ENCODE measurements at regions not wholly inside any gene's neighbourhood (a gene's known extent, or its start where the extent isn't known, plus 50 kb on each side); places are given as distances from the start of the nearest gene placed in this dataset.
"Not testable (repeated sequence)": the region's sequence is repeated elsewhere in the genome, so short reads cannot be mapped to it uniquely, and the experiment has no call there.

GRCh38 chr17:20896153-20896649 is 146.6 kb downstream of the USP22 start:
- Histone ChIP-seq H4K20me1 (ENCODE audit: control insufficient read depth, insufficient read depth) (no peaks in the 10 kb centered on the region), H3K4me3 (no peak overlapping the region), H2AFZ (ENCODE audit: control insufficient read depth, low read depth, low read length) (no peak overlapping the region), H3K27ac (ENCODE audit: control insufficient read depth, insufficient read depth) (no peak overlapping the region), H3K27me3 (replicated peaks in 1 of 2; ENCODE audit: control insufficient read depth in 2 of 2, insufficient read depth in 2 of 2, low read length in 1 of 2) (no peaks in the 10 kb centered on the region), H3K4me1 (ENCODE audit: control insufficient read depth, insufficient read depth, low read length) (no peaks in the 10 kb centered on the region), H3K9me3 (replicated peaks; ENCODE audit: control insufficient read depth, insufficient read depth, low read length) (no peaks in the 10 kb centered on the region), H3K79me2 (ENCODE audit: control insufficient read depth, insufficient read depth, low read length) (no peaks in the 10 kb centered on the region), H3K36me3 (ENCODE audit: control insufficient read depth in 2 of 2, insufficient read depth in 2 of 2, low read length in 1 of 2) (no peaks in the 10 kb centered on the region), H3K4me2 (ENCODE audit: control insufficient read depth, insufficient read depth) (no peak overlapping the region), H3K9ac (ENCODE audit: control insufficient read depth, insufficient read depth, low read length) (no peak overlapping the region)
- RAD21 ChIA-PET (ENCODE audit: unreplicated experiment) = no interaction called here
- intact Hi-C loops (cut with micrococcal nuclease; ENCODE audit: unreplicated experiment) (no loop called here), in situ Hi-C loops (cut with MboI) (no loop called here)
- FAIRE-seq (no peak), ATAC-seq (no peak; the same call in 1 of the 3 replicates), DNase-seq (ENCODE audit: low read depth, low spot score) (no peak)
- WGBS (ENCODE audit: insufficient coverage, insufficient replicate concordance, low lambda C conversion rate, missing lambda C conversion rate) = 59% methylated on average over 28 of the region's 30 CpGs
- TF ChIP-seq MLLT1 (IDR thresholded peaks at IDR 0.05) = no peak
- TF ChIP-seq EGR1 (IDR thresholded peaks at IDR 0.05; ENCODE audit: borderline replicate concordance in 1 of 2, low read depth in 2 of 2, low read length in 2 of 2) = no peak
- 0 out of 2 replicates have a peak, but pooled peaks have one; percentile 4 for TF ChIP-seq RAD21 (IDR thresholded peaks at IDR 0.05; ENCODE audit: insufficient read depth, low read depth, low read length)
- no peak for TF ChIP-seq SPI1 (IDR thresholded peaks at IDR 0.05; ENCODE audit: borderline replicate concordance, insufficient read depth, low read depth, low read length)
- no peak for TF ChIP-seq TARDBP (IDR thresholded peaks at IDR 0.05; ENCODE audit: borderline replicate concordance)
- no TSS peak for BruUV-seq (replicated peaks)
- SMC1A ChIA-PET (ENCODE audit: uncharacterized antibody, unreplicated experiment) = no interaction called here
- POLR2A ChIA-PET = no interaction called here
- CTCF ChIA-PET = no interaction called here

- H3K4me3 ChIP-seq; H4K20me1 ChIP-seq (ENCODE audit: control insufficient read depth, insufficient read depth); SMC1A ChIA-PET (ENCODE audit: uncharacterized antibody, unreplicated experiment); H3K4me2 ChIP-seq (ENCODE audit: control insufficient read depth, insufficient read depth); POLR2A ChIA-PET; H3K79me2 ChIP-seq (ENCODE audit: control insufficient read depth, insufficient read depth, low read length); RAD21 ChIA-PET (ENCODE audit: unreplicated experiment); ATAC-seq; intact Hi-C loops (cut with micrococcal nuclease; ENCODE audit: unreplicated experiment); CTCF ChIA-PET; H2AFZ ChIP-seq (ENCODE audit: control insufficient read depth, low read depth, low read length); FAIRE-seq; BruUV-seq (replicated peaks); in situ Hi-C loops (cut with MboI); H3K27me3 ChIP-seq (replicated peaks in 1 of 2; ENCODE audit: control insufficient read depth in 2 of 2, insufficient read depth in 2 of 2, low read length in 1 of 2); H3K9ac ChIP-seq (ENCODE audit: control insufficient read depth, insufficient read depth, low read length); H3K9me3 ChIP-seq (replicated peaks; ENCODE audit: control insufficient read depth, insufficient read depth, low read length); H3K27ac ChIP-seq (ENCODE audit: control insufficient read depth, insufficient read depth); H3K36me3 ChIP-seq (ENCODE audit: control insufficient read depth in 2 of 2, insufficient read depth in 2 of 2, low read length in 1 of 2); H3K4me1 ChIP-seq (ENCODE audit: control insufficient read depth, insufficient read depth, low read length); DNase-seq (ENCODE audit: low read depth, low spot score): not testable (repeated sequence)
- 47% methylated on average over 3 of the region's 5 CpGs for WGBS (ENCODE audit: insufficient coverage, insufficient replicate concordance, low lambda C conversion rate, missing lambda C conversion rate)
Observed at GRCh38 chr17:20898726-20899125, 144.1 kb downstream of the USP22 start.

GRCh38 chr17:20902496-20902895 is 140.3 kb downstream of the USP22 start:
- CTCF ChIA-PET; BruUV-seq (replicated peaks); H3K36me3 ChIP-seq (ENCODE audit: control insufficient read depth in 2 of 2, insufficient read depth in 2 of 2, low read length in 1 of 2); H3K4me2 ChIP-seq (ENCODE audit: control insufficient read depth, insufficient read depth); H3K79me2 ChIP-seq (ENCODE audit: control insufficient read depth, insufficient read depth, low read length); RAD21 ChIA-PET (ENCODE audit: unreplicated experiment); H4K20me1 ChIP-seq (ENCODE audit: control insufficient read depth, insufficient read depth); ATAC-seq; intact Hi-C loops (cut with micrococcal nuclease; ENCODE audit: unreplicated experiment); H3K27me3 ChIP-seq (replicated peaks in 1 of 2; ENCODE audit: control insufficient read depth in 2 of 2, insufficient read depth in 2 of 2, low read length in 1 of 2); in situ Hi-C loops (cut with MboI); POLR2A ChIA-PET; H3K9ac ChIP-seq (ENCODE audit: control insufficient read depth, insufficient read depth, low read length); DNase-seq (ENCODE audit: low read depth, low spot score); FAIRE-seq; H3K27ac ChIP-seq (ENCODE audit: control insufficient read depth, insufficient read depth); H3K4me3 ChIP-seq; H3K4me1 ChIP-seq (ENCODE audit: control insufficient read depth, insufficient read depth, low read length); H3K9me3 ChIP-seq (replicated peaks; ENCODE audit: control insufficient read depth, insufficient read depth, low read length); SMC1A ChIA-PET (ENCODE audit: uncharacterized antibody, unreplicated experiment); H2AFZ ChIP-seq (ENCODE audit: control insufficient read depth, low read depth, low read length): not testable (repeated sequence)
- 29% methylated on average over 17 of the region's 17 CpGs for WGBS (ENCODE audit: insufficient coverage, insufficient replicate concordance, low lambda C conversion rate, missing lambda C conversion rate)

Measured in GM12878 (cell line).